H9 (cell line): ENCODE measurements at regions not wholly inside any gene's neighbourhood (a gene's known extent, or its start where the extent isn't known, plus 50 kb on each side); places are given as distances from the start of the nearest gene placed in this dataset.

Source experiments
- DNase-seq: peaks from one replicate; pipeline ENCODE4 v3.0.0-alpha.2; 2017
- H2AFZ ChIP-seq: one replicate; pipeline ENCODE4 v1.6.1; 2013; ENCODE audit warnings: mild to moderate bottlenecking, low read length, control low read depth, moderate library complexity
- H2AK5ac ChIP-seq: 2 replicates; pipeline ENCODE4 v1.6.1; 2013; ENCODE audit warnings: low read length, control low read depth, mixed read lengths; ENCODE audit not compliant: insufficient read length
- H2BK120ac ChIP-seq: one replicate; pipeline ENCODE4 v1.6.1; 2013; ENCODE audit warnings: low read depth, mild to moderate bottlenecking, low read length, control low read depth, inconsistent platforms; ENCODE audit not compliant: poor library complexity, severe bottlenecking
- H2BK12ac ChIP-seq: 2 replicates; pipeline ENCODE4 v1.6.1; 2013; ENCODE audit warnings: low read length, control low read depth, mixed read lengths, low read depth; ENCODE audit not compliant: insufficient read length
- H2BK15ac ChIP-seq: 2 replicates; pipeline ENCODE4 v1.6.1; 2013; ENCODE audit warnings: low read depth, low read length, control low read depth
- H2BK20ac ChIP-seq: one replicate; pipeline ENCODE4 v1.6.1; 2013; ENCODE audit warnings: low read depth, mild to moderate bottlenecking, low read length, control low read depth, inconsistent platforms; ENCODE audit not compliant: poor library complexity, severe bottlenecking
- H2BK5ac ChIP-seq: 2 replicates; pipeline ENCODE4 v1.6.1; 2013; ENCODE audit warnings: low read length, control low read depth, mixed read lengths; ENCODE audit not compliant: insufficient read length
- H3K14ac ChIP-seq: 2 replicates; pipeline ENCODE4 v1.6.1; 2013; ENCODE audit warnings: low read length, control low read depth; ENCODE audit not compliant: insufficient read depth
- H3K18ac ChIP-seq: 2 replicates; pipeline ENCODE4 v1.6.1; 2013; ENCODE audit warnings: low read depth, mild to moderate bottlenecking, mixed read lengths, low read length, control low read depth; ENCODE audit not compliant: insufficient read length
- H3K23ac ChIP-seq: 2 replicates; pipeline ENCODE4 v1.6.1; 2013; ENCODE audit warnings: low read length, control low read depth, mixed read lengths, low read depth; ENCODE audit not compliant: insufficient read length
- H3K23me2 ChIP-seq: 2 replicates; pipeline ENCODE4 v1.6.1; 2013; ENCODE audit warnings: low read depth, mild to moderate bottlenecking, mixed read lengths, low read length, control low read depth; ENCODE audit not compliant: insufficient read length, poor library complexity, severe bottlenecking
- H3K27ac ChIP-seq: 2 replicates; pipeline ENCODE4 v1.5.1; 2013; ENCODE audit warnings: low read length, control low read depth, mixed read lengths, low read depth; ENCODE audit not compliant: insufficient read length
- H3K27me3 ChIP-seq: 2 replicates; pipeline ENCODE4 v1.6.1; 2013; ENCODE audit warnings: low read length, control low read depth, inconsistent platforms; ENCODE audit not compliant: insufficient read depth
- H3K4ac ChIP-seq: 2 replicates; pipeline ENCODE4 v1.6.1; 2013; ENCODE audit warnings: low read depth, mild to moderate bottlenecking, control low read depth, inconsistent platforms, low read length, moderate library complexity
- H3K4me1 ChIP-seq: 2 replicates; pipeline ENCODE4 v1.6.1; 2013; ENCODE audit warnings: low read length, control low read depth, inconsistent platforms; ENCODE audit not compliant: insufficient read depth
- H3K4me2 ChIP-seq: 2 replicates; pipeline ENCODE4 v1.6.1; 2013; ENCODE audit warnings: low read length, control low read depth, mixed read lengths; ENCODE audit not compliant: insufficient read length, insufficient read depth
- H3K56ac ChIP-seq: 2 replicates; pipeline ENCODE4 v1.6.1; 2013; ENCODE audit warnings: low read depth, mild to moderate bottlenecking, mixed read lengths, low read length, control low read depth; ENCODE audit not compliant: insufficient read length
- H3K79me1 ChIP-seq: 2 replicates; pipeline ENCODE4 v1.6.1; 2013; ENCODE audit warnings: low read depth, mild to moderate bottlenecking, moderate library complexity, low read length, control low read depth, inconsistent platforms; ENCODE audit not compliant: insufficient read depth, poor library complexity, severe bottlenecking
- H3K79me2 ChIP-seq: 2 replicates; pipeline ENCODE4 v1.6.1; 2013; ENCODE audit warnings: low read length, control low read depth, inconsistent platforms; ENCODE audit not compliant: insufficient read depth
- H3K9ac ChIP-seq: 2 replicates; pipeline ENCODE4 v1.6.1; 2013; ENCODE audit warnings: low read length, control low read depth, mixed read lengths; ENCODE audit not compliant: insufficient read length; ENCODE audit errors: extremely low read depth
- H3K9me3 ChIP-seq: one replicate; pipeline ENCODE4 v1.6.1; 2013; ENCODE audit warnings: low read depth, low read length, inconsistent platforms; ENCODE audit not compliant: control insufficient read depth
- H3T11ph ChIP-seq: one replicate; pipeline ENCODE4 v1.6.1; 2013; ENCODE audit warnings: mild to moderate bottlenecking, low read length, control low read depth, inconsistent platforms
- H4K20me1 ChIP-seq: one replicate; pipeline ENCODE4 v1.6.1; 2013; ENCODE audit not compliant: control insufficient read depth, insufficient read length, insufficient read depth
- H4K5ac ChIP-seq: 2 replicates; pipeline ENCODE4 v1.6.1; 2013; ENCODE audit warnings: low read depth, mild to moderate bottlenecking, mixed read lengths, low read length, control low read depth; ENCODE audit not compliant: insufficient read length
- H4K8ac ChIP-seq: replicated peaks from 2 replicates; pipeline ENCODE4 v1.6.1; 2013; ENCODE audit warnings: low read length, control low read depth, mixed read lengths, low read depth; ENCODE audit not compliant: insufficient read length
- H4K91ac ChIP-seq: 2 replicates; pipeline ENCODE4 v1.6.1; 2013; ENCODE audit warnings: low read depth, mild to moderate bottlenecking, moderate library complexity, mixed read lengths, low read length, control low read depth; ENCODE audit not compliant: insufficient read length
- H3K27ac Mint-ChIP-seq, 3 experiments: 2 replicates in 2 of 3; 3 replicates in 1 of 3; pipeline ENCODE4 v1.8.0; 2020 to 2021; ENCODE audit warnings: mixed read lengths in 3 of 3, mild to moderate bottlenecking in 1 of 3, moderate library complexity in 1 of 3
- H3K27me3 Mint-ChIP-seq: 2 replicates; pipeline ENCODE4 v1.8.0; 2021; ENCODE audit warnings: low read depth, mild to moderate bottlenecking, moderate library complexity, mixed read lengths
- H3K36me3 Mint-ChIP-seq, 3 experiments: 2 replicates in 2 of 3; 3 replicates in 1 of 3; pipeline ENCODE4 v1.8.0; 2020 to 2021; ENCODE audit warnings: low read depth in 3 of 3, mixed read lengths in 3 of 3; ENCODE audit not compliant: insufficient read depth in 1 of 3
- H3K4me1 Mint-ChIP-seq, 2 experiments: 2 replicates each; pipeline ENCODE4 v1.8.0; 2020; ENCODE audit warnings: mixed read lengths in 2 of 2
- H3K4me3 Mint-ChIP-seq, 2 experiments: 2 replicates in 1 of 2; 3 replicates in 1 of 2; pipeline ENCODE4 v1.8.0; 2020 to 2021; ENCODE audit warnings: mild to moderate bottlenecking in 2 of 2, mixed read lengths in 2 of 2, moderate library complexity in 1 of 2
- H3K9me3 Mint-ChIP-seq, 2 experiments: 2 replicates in 1 of 2; 3 replicates in 1 of 2; pipeline ENCODE4 v1.8.0; 2020; ENCODE audit warnings: mild to moderate bottlenecking in 2 of 2, mixed read lengths in 2 of 2, moderate library complexity in 1 of 2
- CTCF ChIP-seq: fragments of 200-600 bp; sonication (generic); conservative IDR thresholded peaks from 3 replicates; pipeline ENCODE4 v1.8.0; 2021; ENCODE audit warnings: antibody characterized with exemption, mild to moderate bottlenecking
- WGBS: extraction: QIAGEN DNeasy Blood & Tissue Kit; methylation state at CpG from one replicate; pipeline ENCODE4 v1.1.7; 2013; ENCODE audit warnings: missing lambda C conversion rate, low lambda C conversion rate, mixed read lengths; ENCODE audit not compliant: insufficient read length; ENCODE audit errors: extremely low coverage; 5-methylcytosine and 5-hydroxymethylcytosine counted together

DNA sequence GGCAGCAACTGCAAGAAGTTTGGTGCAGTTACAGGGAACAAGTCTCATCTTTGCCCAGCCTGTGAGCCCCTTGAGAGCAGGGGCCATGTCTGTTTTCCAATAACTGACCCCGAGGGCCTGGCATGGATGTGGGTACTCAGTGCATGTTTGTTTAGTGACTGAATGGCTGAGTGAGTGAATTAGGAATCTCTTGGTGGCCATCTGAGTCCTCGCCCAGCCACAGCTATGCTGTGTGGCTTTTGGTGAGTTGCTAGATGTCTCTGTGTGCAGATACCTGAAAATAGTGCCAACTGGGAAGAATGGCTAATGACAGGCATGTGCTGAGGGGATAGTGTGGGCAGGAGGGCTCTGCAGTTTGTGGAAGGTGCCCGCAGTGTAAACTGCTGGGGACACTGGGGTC lies 54.4 kb upstream of the PCBD1 start:
- Histone ChIP-seq H3K14ac (no peak overlapping the region; the same call in 1 of the 2 replicates), H3T11ph (no peak overlapping the region), H3K9ac (no peak overlapping the region), H3K27me3 (no peaks in the 10 kb centered on the region), H3K4me1 (no peaks in the 10 kb centered on the region), H3K79me2 (no peaks in the 10 kb centered on the region), H3K18ac (no peak overlapping the region), H2BK12ac (no peak overlapping the region), H2BK120ac (no peak overlapping the region), H4K5ac (no peak overlapping the region), H2AK5ac (no peak overlapping the region), H3K4ac (no peak overlapping the region), H2BK5ac (no peak overlapping the region), H4K91ac (no peak overlapping the region), H2BK20ac (no peak overlapping the region), H3K23me2 (no peaks in the 10 kb centered on the region), H2AFZ (no peak overlapping the region), H3K27ac (no peak overlapping the region), H3K4me2 (no peak overlapping the region), H3K9me3 (no peaks in the 10 kb centered on the region), H4K20me1 (no peaks in the 10 kb centered on the region), H3K56ac (no peak overlapping the region), H2BK15ac (no peak overlapping the region), H4K8ac (no peak overlapping the region), H3K79me1 (no peaks in the 10 kb centered on the region), H3K23ac (no peak overlapping the region)
- Mint-ChIP-seq H3K9me3 (no peaks in the 10 kb centered on the region), H3K27ac (no peak overlapping the region; a peak in 1 of 7 replicates), H3K27me3 (peaks cover 17% of the 10 kb centered on the region), H3K36me3 (no peaks in the 10 kb centered on the region), H3K4me3 (no peak overlapping the region), H3K4me1 (no peaks in the 10 kb centered on the region)
- no peak for DNase-seq
- no peak for TF ChIP-seq CTCF
- WGBS = no CpG with 5 or more reads among the region's 3 CpGs
